K562 (cell line): ENCODE measurements at regions not wholly inside any gene's neighbourhood (a gene's known extent, or its start where the extent isn't known, plus 50 kb on each side); places are given as distances from the start of the nearest gene placed in this dataset.

Experiments used
- ATAC-seq: fragments of 200-7000 bp; cut with Tn5 transposase; 3 replicates; pipeline ENCODE4 v1.9.1; 2020; ENCODE audit warnings: moderate library complexity
- BruUV-seq: library from RNA; stranded (reverse); fragments of 400-500 nt; replicated peaks from 2 replicates; lab custom pipeline; 2021; lab: Mats Ljungman, UMichigan
- CTCF ChIA-PET: fragments of 300-600 bp; formaldehyde crosslinking; extraction: SDS; loops from one replicate; lab custom pipeline; 2021; ENCODE audit warnings: low intra/inter-chr PET ratio; lab: Yijun Ruan, JAX
- POLR2A ChIA-PET: fragments of 300-600, 350-650 bp; sonication (Branson Sonifier 250); formaldehyde crosslinking; extraction: SDS; loops from one replicate; lab custom pipeline; 2021; ENCODE audit warnings: antibody characterized with exemption, inconsistent platforms; lab: Yijun Ruan, JAX
- DNase-seq, 4 experiments: peaks; one replicate each; pipeline versions ENCODE4 v3.0.0 to v3.0.0-alpha.2; 2011 to 2018; ENCODE audit warnings: low spot score in 3 of 4, mixed read lengths in 3 of 4; ENCODE audit errors: extremely low read depth in 1 of 4
- FAIRE-seq: peaks from 2 replicates; lab custom pipeline; 2011; peaks lifted over from hg19 to GRCh38; lab: Jason Lieb, UNC
- H2AFZ ChIP-seq: 2 replicates; pipeline ENCODE4 v1.6.0; 2011; ENCODE audit warnings: low read depth, low read length, control low read depth, inconsistent platforms
- H3K27ac ChIP-seq: fragments of 200-600 bp; 3 replicates; pipeline ENCODE4 v1.8.0; 2011; ENCODE audit warnings: low read depth, mild to moderate bottlenecking, control low read depth, inconsistent platforms, low read length, moderate library complexity, mixed read lengths; ENCODE audit errors: extremely low read depth
- H3K27me3 ChIP-seq, 2 experiments: fragments of 300-600 bp in 1 of 2; 2 replicates in 1 of 2; 3 replicates in 1 of 2; pipeline versions ENCODE4 v1.6.0 to v1.8.0; 2011; ENCODE audit warnings: inconsistent platforms in 2 of 2, low read length in 2 of 2, mild to moderate bottlenecking in 1 of 2, mixed read lengths in 1 of 2, moderate library complexity in 1 of 2; ENCODE audit not compliant: control insufficient read depth in 2 of 2, insufficient read depth in 2 of 2
- H3K36me3 ChIP-seq: fragments of 300-600 bp; 3 replicates; pipeline ENCODE4 v1.8.0; 2011; ENCODE audit warnings: mild to moderate bottlenecking, low read length, inconsistent platforms; ENCODE audit not compliant: control insufficient read depth, insufficient read depth
- H3K4me1 ChIP-seq, 2 experiments: fragments of 200-600 bp in 1 of 2; replicated peaks in 1 of 2; 2 replicates in 1 of 2; 3 replicates in 1 of 2; pipeline versions ENCODE4 v1.5.1 to v1.8.0; 2011; ENCODE audit warnings: inconsistent platforms in 2 of 2, low read length in 2 of 2, mild to moderate bottlenecking in 1 of 2, mixed read lengths in 1 of 2, moderate library complexity in 1 of 2; ENCODE audit not compliant: control insufficient read depth in 2 of 2, insufficient read depth in 2 of 2
- H3K4me2 ChIP-seq: 2 replicates; pipeline ENCODE4 v1.6.1; 2011; ENCODE audit warnings: low read length, control low read depth, inconsistent platforms, mixed read lengths; ENCODE audit not compliant: insufficient read depth
- H3K4me3 ChIP-seq: fragments of 200-600 bp; sonication (generic), shearing (Covaris generic); 2 replicates; pipeline ENCODE4 v1.5.1; 2016; ENCODE audit warnings: control low read depth, inconsistent platforms
- H3K79me2 ChIP-seq: fragments of 200-600 bp; 3 replicates; pipeline ENCODE4 v1.8.0; 2011; ENCODE audit warnings: low read length, inconsistent platforms; ENCODE audit not compliant: control insufficient read depth, insufficient read depth
- H3K9ac ChIP-seq, 2 experiments: 2 replicates each; pipeline versions ENCODE4 v1.6.0 to v1.6.1; 2011; ENCODE audit warnings: low read depth in 2 of 2, low read length in 2 of 2, control low read depth in 1 of 2, inconsistent platforms in 1 of 2, mild to moderate bottlenecking in 1 of 2, mixed read lengths in 1 of 2; ENCODE audit not compliant: insufficient read depth in 1 of 2
- H3K9me1 ChIP-seq: one replicate; pipeline ENCODE4 v1.6.0; 2011; ENCODE audit warnings: inconsistent platforms, mild to moderate bottlenecking, low read length, moderate library complexity; ENCODE audit not compliant: control insufficient read depth, insufficient read depth
- H3K9me3 ChIP-seq: replicated peaks from 2 replicates; pipeline ENCODE4 v1.5.1; 2011; ENCODE audit warnings: low read depth, low read length, inconsistent platforms; ENCODE audit not compliant: control insufficient read depth, insufficient read depth
- H4K20me1 ChIP-seq: replicated peaks from 2 replicates; pipeline ENCODE4 v1.6.1; 2011; ENCODE audit warnings: low read length, inconsistent platforms, mixed read lengths; ENCODE audit not compliant: control insufficient read depth, insufficient read depth
- BHLHE40 ChIP-seq: IDR thresholded peaks from 2 replicates; pipeline ENCODE4 v1.6.1; 2011; ENCODE audit warnings: low read length, improper control_type of control experiment
- ELK1 ChIP-seq: sonication (generic); formaldehyde crosslinking; IDR thresholded peaks from 2 replicates; pipeline ENCODE4 v1.8.1; 2022; ENCODE audit warnings: missing genetic modification reagents
- HNRNPLL ChIP-seq: fragments of 200-400 bp; formaldehyde crosslinking; IDR thresholded peaks from 2 replicates; pipeline ENCODE4 v1.6.1; 2017; ENCODE audit warnings: low read length, low read depth, mild to moderate bottlenecking; ENCODE audit not compliant: poor library complexity, severe bottlenecking
- MNT ChIP-seq, 2 experiments: fragments of 450-650 bp; conservative IDR thresholded peaks; 2 replicates each; pipeline ENCODE4 v1.6.1; 2017; ENCODE audit warnings: mild to moderate bottlenecking in 2 of 2, moderate library complexity in 2 of 2
- NCOA6 ChIP-seq: fragments of 450-650 bp; IDR thresholded peaks from 2 replicates; pipeline ENCODE4 v1.6.1; 2017; ENCODE audit warnings: mild to moderate bottlenecking
- TCF7L2 ChIP-seq: fragments of 150-350 bp; IDR thresholded peaks from 2 replicates; pipeline ENCODE4 v1.6.1; 2016; ENCODE audit warnings: low read depth, mild to moderate bottlenecking, low read length, moderate library complexity
- ZBTB17 ChIP-seq: fragments of 450-650 bp; formaldehyde crosslinking; IDR thresholded peaks from 2 replicates; pipeline ENCODE4 v1.4.0; 2020; ENCODE audit warnings: mild to moderate bottlenecking
- WGBS: fragments of 100-300 bp; shearing (Covaris generic); methylation state at CpG from one replicate; pipeline ENCODE4 v1.1.6; 2016; ENCODE audit warnings: low coverage, mixed read lengths; ENCODE audit not compliant: insufficient coverage; ENCODE audit errors: missing lambda C conversion rate; 5-methylcytosine and 5-hydroxymethylcytosine counted together
- in situ Hi-C: fragments of 300-500 bp; cut with MboI; formaldehyde crosslinking; loops from 4 replicates; pipeline ENCODE4 v1.15.0; 2018; ENCODE audit warnings: inconsistent platforms, mixed read lengths
- intact Hi-C: fragments of 100-400 bp; cut with micrococcal nuclease; formaldehyde crosslinking; loops from 2 replicates; pipeline ENCODE4 v1.14.2; 2022
- TF ChIP-seq, protein P1 (sequence below): sonication (generic); formaldehyde crosslinking; IDR thresholded peaks from 2 replicates; pipeline ENCODE4 v1.8.0; 2022; ENCODE audit warnings: missing genetic modification reagents, mild to moderate bottlenecking, moderate library complexity, borderline replicate concordance

GRCh38 chr14:76294876-76295275 is 81.1 kb upstream of the ESRRB start:
- peaks cover 5% of the 10 kb centered on the region; the same call in 2 of the 3 replicates for H3K79me2 ChIP-seq
- ChIA-PET CTCF (no interaction called here), POLR2A (no interaction called here)
- WGBS = 22% methylated on average over 1 of the region's 3 CpGs
- H3K4me1 ChIP-seq = no peaks in the 10 kb centered on the region; a peak in 3 of 5 replicates
- no peaks in the 10 kb centered on the region for H4K20me1 ChIP-seq
- no peaks in the 10 kb centered on the region for H3K9me3 ChIP-seq
- no peak overlapping the region for H3K4me2 ChIP-seq
- no peaks in the 10 kb centered on the region for H3K9me1 ChIP-seq
- no peak for FAIRE-seq
- intact Hi-C loops (no loop called here), in situ Hi-C loops (no loop called here)
- H3K27ac ChIP-seq = no peak overlapping the region
- H2AFZ ChIP-seq = no peak overlapping the region
- H3K4me3 ChIP-seq = no peak overlapping the region
- TF ChIP-seq HNRNPLL (no peak), TCF7L2 (no peak)
- TF ChIP-seq, protein P1, sequence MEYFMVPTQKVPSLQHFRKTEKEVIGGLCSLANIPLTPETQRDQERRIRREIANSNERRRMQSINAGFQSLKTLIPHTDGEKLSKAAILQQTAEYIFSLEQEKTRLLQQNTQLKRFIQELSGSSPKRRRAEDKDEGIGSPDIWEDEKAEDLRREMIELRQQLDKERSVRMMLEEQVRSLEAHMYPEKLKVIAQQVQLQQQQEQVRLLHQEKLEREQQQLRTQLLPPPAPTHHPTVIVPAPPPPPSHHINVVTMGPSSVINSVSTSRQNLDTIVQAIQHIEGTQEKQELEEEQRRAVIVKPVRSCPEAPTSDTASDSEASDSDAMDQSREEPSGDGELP (CRISPR knock-in tag) = no peak
- H3K36me3 ChIP-seq = 0 out of 3 replicates have a peak, but pooled peaks cover 3% of the 10 kb centered on the region
- no TSS peak for BruUV-seq
- no peak for DNase-seq
- H3K9ac ChIP-seq = no peak overlapping the region
- no peak for ATAC-seq
- H3K27me3 ChIP-seq = no peaks in the 10 kb centered on the region

DNA sequence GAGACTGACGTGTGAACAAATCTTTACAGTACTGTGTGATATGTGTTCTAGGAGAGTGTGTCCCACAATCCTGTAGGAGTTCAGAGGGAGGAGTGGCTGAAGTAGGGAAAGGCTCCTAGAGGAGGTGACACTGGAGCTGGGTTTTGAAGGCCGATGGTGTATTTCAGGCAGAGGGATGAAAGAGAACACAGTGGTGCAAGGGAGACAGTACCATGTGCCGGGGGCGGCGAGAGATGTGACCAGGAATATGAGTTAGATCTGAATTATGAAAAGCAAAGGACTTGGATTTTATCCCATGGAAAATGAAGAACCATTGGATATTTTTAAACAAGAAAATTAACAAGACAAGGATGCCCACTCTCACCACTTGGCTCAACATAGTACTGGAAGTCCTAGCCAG is 77.0 kb upstream of the ESRRB start:
- ATAC-seq (no peak), FAIRE-seq (no peak), DNase-seq (no peak)
- ChIA-PET POLR2A (no interaction called here), CTCF (no interaction called here)
- no peak for TF ChIP-seq ZBTB17 (CRISPR knock-in tag)
- no peak for TF ChIP-seq MNT (conservative IDR thresholded peaks at IDR 0.05)
- TF ChIP-seq ELK1 = no peak
- TF ChIP-seq NCOA6 = no peak
- TF ChIP-seq BHLHE40 = no peak
- 88% methylated on average over 2 of the region's 5 CpGs for WGBS
- H2AFZ ChIP-seq = no peak overlapping the region
- H4K20me1 ChIP-seq = no peaks in the 10 kb centered on the region; the same call in 1 of the 2 replicates
- H3K27me3 ChIP-seq = no peaks in the 10 kb centered on the region
- no peak overlapping the region for H3K9ac ChIP-seq
- H3K4me3 ChIP-seq = no peak overlapping the region
- H3K27ac ChIP-seq = no peak overlapping the region
- H3K36me3 ChIP-seq = peaks cover 8% of the 10 kb centered on the region; the same call in 1 of the 3 replicates
- BruUV-seq = no TSS peak
- no peaks in the 10 kb centered on the region for H3K9me1 ChIP-seq
- H3K9me3 ChIP-seq = no peaks in the 10 kb centered on the region
- intact Hi-C loops = no loop called here
- in situ Hi-C loops = no loop called here
- peaks cover 5% of the 10 kb centered on the region; the same call in 2 of the 3 replicates for H3K79me2 ChIP-seq
- H3K4me1 ChIP-seq = no peaks in the 10 kb centered on the region; a peak in 1 of 5 replicates
- H3K4me2 ChIP-seq = no peak overlapping the region
